SK-N-MC (cell line): ENCODE measurements at regions not wholly inside any gene's neighbourhood (a gene's known extent, or its start where the extent isn't known, plus 50 kb on each side); places are given as distances from the start of the nearest gene placed in this dataset.

Experiments used
- EZH2 ChIP-seq: fragments of 200-600 bp; sonication (generic); IDR thresholded peaks from one replicate; pipeline ENCODE4 v1.6.1; 2017; ENCODE audit warnings: antibody characterized with exemption
- POLR2AphosphoS5 ChIP-seq: IDR thresholded peaks from 2 replicates; pipeline ENCODE4 v1.6.1; 2012; ENCODE audit warnings: mild to moderate bottlenecking, low read depth, low read length, borderline replicate concordance

DNA sequence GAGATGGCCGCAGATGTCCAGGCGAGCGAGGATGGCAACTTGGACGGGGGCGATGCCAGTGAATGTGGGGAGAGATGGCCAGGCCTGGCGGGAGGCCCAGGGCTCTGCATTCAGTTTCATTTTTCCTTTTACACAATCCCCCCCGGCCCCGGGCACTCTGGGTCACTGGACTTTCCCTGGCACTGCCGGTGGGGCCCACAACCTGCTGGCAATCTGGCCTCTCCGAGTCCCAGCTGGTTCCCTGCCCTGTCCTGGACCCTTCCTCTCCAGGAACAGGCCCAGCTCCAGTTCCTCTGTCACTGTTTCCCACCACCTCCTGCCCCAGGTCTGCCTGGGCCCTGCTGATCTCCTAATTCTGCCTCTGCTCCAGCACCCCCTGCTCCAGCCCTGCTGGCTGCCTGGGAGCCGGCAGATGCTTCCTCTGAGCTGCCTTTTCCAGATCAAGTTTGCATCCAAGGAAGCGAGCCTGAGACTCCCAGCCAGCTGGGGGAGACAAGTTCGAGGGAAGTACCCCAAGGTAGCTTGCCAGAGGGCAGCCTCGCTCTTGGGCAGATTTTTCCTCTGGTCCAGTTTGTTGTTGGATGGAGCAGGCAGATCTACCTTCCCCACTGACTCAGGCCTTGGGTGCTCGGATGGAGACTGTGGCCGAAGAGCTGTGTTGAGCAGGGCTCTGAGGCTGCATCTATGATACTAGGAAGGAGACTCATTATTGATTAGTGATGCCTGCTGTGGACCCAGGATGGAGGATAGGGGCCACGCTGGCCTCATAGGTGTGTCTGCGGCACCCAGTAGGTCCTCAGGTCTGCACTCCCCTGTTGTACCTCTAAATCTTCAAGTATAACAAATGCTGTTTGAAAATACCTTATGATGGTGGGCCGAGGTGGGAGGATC, 83.2 kb downstream of the CEBPB start:
- TF ChIP-seq POLR2AphosphoS5 (no peak), EZH2 (no peak)
